ENCODE measurements at regions not wholly inside any gene's neighbourhood (a gene's known extent, or its start where the extent isn't known, plus 50 kb on each side); places are given as distances from the start of the nearest gene placed in this dataset.

DNA sequence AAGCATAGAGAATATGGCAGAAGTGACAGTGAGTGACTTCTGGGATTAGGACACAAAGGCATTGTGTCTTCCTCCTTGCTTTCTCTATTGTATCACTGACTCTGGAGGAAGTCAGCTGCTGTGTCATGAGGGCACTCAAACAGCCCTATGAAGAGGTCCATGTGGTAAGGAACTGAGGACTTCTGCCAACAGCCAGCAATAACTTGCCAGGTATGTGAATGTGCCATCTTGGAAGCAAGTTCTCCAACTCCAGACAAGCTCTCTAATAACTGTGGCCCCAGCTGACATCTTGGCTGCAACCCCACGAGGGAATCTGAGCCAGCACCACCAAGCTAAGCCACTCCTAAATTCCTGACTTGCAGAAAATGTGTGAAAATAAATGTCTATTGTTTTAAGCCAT, 83.6 kb upstream of the ZBED5 start:
- Histone ChIP-seq H3K4me1 (ENCODE audit: control insufficient read depth in 2 of 2, insufficient read depth in 2 of 2, low read length in 2 of 2) (no peaks in the 10 kb centered on the region), H3K27me3 (ENCODE audit: control insufficient read depth in 2 of 2, insufficient read depth in 1 of 2, low read length in 1 of 2) (no peaks in the 10 kb centered on the region), H3K9me3 (ENCODE audit: control insufficient read depth in 2 of 2, insufficient read depth in 1 of 2, low read length in 1 of 2) (no peaks in the 10 kb centered on the region), H3K27ac (ENCODE audit: low read depth in 1 of 2, low read length in 1 of 2) (no peak overlapping the region), H3K36me3 (ENCODE audit: control insufficient read depth in 2 of 2, insufficient read depth in 2 of 2, low read length in 1 of 2) (no peaks in the 10 kb centered on the region), H3K4me3 (ENCODE audit: low read length in 2 of 2) (no peak overlapping the region)
- 90% methylated on average over 1 of the region's 1 CpG for WGBS
- no peak for DNase-seq (ENCODE audit: low read depth in 6 of 9, low spot score in 9 of 9)

DNA sequence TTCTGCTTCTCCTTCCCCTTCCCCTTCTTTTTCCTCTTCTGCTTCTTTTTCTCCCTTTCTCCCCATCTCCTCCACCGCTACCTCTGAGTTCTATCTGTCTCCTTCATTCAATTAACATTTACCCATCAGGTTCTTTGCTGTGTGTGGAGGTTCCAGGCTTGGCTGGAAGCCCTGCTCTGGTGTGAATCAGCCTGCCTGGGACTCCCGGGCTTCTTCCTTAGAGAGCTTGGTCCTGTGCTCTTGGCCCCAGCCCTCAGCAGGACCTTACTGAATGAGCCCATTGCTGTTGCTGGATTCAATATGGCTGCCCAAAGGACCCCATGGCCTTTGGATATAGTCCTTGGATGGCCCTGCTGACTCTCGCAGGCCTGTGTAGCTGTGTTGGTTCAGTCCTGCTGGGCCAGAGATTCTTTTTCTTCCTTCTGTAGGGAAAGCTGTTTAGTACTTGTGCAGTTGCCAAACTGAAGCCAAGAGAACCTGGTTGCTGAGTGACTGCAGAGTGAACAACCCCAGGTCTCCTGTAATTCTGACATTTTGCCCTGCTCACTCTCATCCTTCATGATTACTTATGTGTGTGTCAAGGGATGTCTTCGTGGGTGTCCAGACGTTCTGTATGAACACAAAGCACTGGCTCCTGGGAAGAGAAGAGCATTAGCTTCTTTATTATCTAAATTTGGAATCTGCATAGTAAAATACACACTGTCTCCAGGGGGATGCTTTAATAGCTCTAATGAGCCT, 81.0 kb upstream of the ZBED5 start:
- Histone ChIP-seq H3K27ac (ENCODE audit: low read depth in 1 of 2, low read length in 1 of 2) (no peak overlapping the region), H3K9me3 (ENCODE audit: control insufficient read depth in 2 of 2, insufficient read depth in 1 of 2, low read length in 1 of 2) (no peaks in the 10 kb centered on the region), H3K4me1 (ENCODE audit: control insufficient read depth in 2 of 2, insufficient read depth in 2 of 2, low read length in 2 of 2) (peaks cover 2 to 9% of the 10 kb centered on the region in 2 donors), H3K4me3 (ENCODE audit: low read length in 2 of 2) (no peak overlapping the region), H3K27me3 (ENCODE audit: control insufficient read depth in 2 of 2, insufficient read depth in 1 of 2, low read length in 1 of 2) (peaks cover 0 to 10% of the 10 kb centered on the region in 2 donors), H3K36me3 (ENCODE audit: control insufficient read depth in 2 of 2, insufficient read depth in 2 of 2, low read length in 1 of 2) (no peaks in the 10 kb centered on the region)
- no peak for DNase-seq (ENCODE audit: low read depth in 6 of 9, low spot score in 9 of 9)
- WGBS: 97% methylated on average over 5 of the region's 5 CpGs

DNA sequence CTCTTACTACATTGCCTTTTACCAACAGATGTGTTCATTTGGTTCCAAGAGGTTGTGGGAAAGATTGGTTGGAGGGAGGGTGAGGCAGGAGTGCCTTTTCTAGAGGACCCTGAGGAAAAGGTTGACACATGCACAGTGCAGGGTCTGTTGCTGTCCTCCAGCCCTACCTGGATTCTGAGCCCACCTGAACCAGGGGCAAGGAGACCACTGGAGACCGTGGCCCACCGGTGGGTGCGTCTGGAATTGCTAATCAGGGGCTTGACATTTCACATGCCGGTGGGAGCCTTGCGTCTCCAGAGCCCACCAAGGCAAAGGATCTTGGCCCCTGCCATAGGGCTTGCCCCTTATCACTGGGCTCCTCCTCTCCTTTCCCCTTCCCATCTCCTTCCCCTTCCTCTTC, 80.4 kb upstream of the ZBED5 start:
- no peaks in the 10 kb centered on the region for H3K36me3 ChIP-seq (ENCODE audit: control insufficient read depth in 2 of 2, insufficient read depth in 2 of 2, low read length in 1 of 2)
- H3K4me3 ChIP-seq (ENCODE audit: low read length in 2 of 2): no peak overlapping the region
- peaks cover 3 to 14% of the 10 kb centered on the region in 2 donors for H3K27me3 ChIP-seq (ENCODE audit: control insufficient read depth in 2 of 2, insufficient read depth in 1 of 2, low read length in 1 of 2)
- 98% methylated on average over 5 of the region's 5 CpGs for WGBS
- H3K4me1 ChIP-seq (ENCODE audit: control insufficient read depth in 2 of 2, insufficient read depth in 2 of 2, low read length in 2 of 2): peaks cover 2 to 10% of the 10 kb centered on the region in 2 donors
- H3K9me3 ChIP-seq (ENCODE audit: control insufficient read depth in 2 of 2, insufficient read depth in 1 of 2, low read length in 1 of 2): no peaks in the 10 kb centered on the region
- H3K27ac ChIP-seq (ENCODE audit: low read depth in 1 of 2, low read length in 1 of 2): no peak overlapping the region
- DNase-seq (ENCODE audit: low read depth in 6 of 9, low spot score in 9 of 9): no peak

DNA sequence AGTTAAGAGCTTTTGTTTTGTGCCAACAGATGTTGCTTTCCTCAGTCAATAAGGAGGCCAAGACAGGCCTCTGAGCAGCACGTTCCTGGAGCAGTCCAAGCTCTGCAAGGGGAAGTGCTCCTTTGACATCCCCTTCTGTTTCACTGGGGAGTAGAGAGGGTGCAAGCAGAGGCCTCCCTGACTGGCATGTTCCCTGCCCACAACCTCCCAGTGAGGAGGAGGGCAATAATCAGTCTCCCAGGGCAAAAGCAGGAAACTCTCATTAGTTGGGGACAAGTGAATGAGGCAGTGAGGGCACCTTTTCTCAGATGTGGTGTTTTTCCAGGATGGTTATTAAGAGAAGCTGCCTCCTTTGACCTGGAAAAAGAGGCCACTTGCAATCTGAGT, 79.5 kb upstream of the ZBED5 start:
- H3K27ac ChIP-seq (ENCODE audit: low read depth in 1 of 2, low read length in 1 of 2): no peak overlapping the region
- WGBS: 57% methylated on average over 1 of the region's 1 CpG

DNA sequence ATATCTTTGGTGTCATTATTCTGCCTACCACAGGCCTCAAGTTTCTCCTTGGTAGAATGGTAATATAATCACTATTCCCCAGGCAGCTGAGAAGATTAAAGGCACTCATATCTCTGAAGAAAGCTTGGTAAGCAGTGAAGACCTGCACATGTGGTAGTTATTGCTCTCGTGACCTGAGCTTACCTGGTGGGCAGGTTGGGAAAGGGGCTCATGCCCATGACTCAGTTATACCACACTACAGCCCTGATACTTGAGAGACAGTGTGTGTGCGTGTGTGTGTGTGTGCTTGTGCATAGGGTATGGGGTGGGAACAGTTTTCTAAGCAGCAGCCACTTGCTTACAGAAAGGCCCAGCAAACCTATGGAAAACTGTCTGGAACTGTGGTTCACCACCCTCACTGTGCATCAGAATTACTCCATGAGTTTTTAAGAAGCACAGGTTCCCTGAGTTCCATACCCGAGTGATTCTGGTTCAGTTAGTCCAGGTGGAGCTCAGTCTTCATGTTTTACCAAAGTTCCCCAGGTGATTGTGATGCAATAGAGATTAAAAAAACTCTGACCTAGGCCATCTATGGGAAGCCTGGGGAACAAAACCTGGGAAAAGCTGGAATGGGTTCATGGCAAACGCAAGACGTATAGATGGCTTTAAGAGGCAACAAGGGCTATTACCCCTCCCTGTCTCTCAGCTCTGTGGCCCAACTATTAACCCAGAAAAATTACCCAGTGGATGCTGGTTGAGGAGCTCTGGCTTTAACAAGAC, 79.0 kb upstream of the ZBED5 start:
- DNase-seq (ENCODE audit: low read depth in 6 of 9, low spot score in 9 of 9): no peak
- 96% methylated on average over 5 of the region's 5 CpGs for WGBS
- Histone ChIP-seq H3K27ac (ENCODE audit: low read depth in 1 of 2, low read length in 1 of 2) (no peak overlapping the region), H3K27me3 (ENCODE audit: control insufficient read depth in 2 of 2, insufficient read depth in 1 of 2, low read length in 1 of 2) (peaks cover 15 to 28% of the 10 kb centered on the region in 2 donors), H3K4me3 (ENCODE audit: low read length in 2 of 2) (no peak overlapping the region), H3K36me3 (ENCODE audit: control insufficient read depth in 2 of 2, insufficient read depth in 2 of 2, low read length in 1 of 2) (no peaks in the 10 kb centered on the region), H3K9me3 (ENCODE audit: control insufficient read depth in 2 of 2, insufficient read depth in 1 of 2, low read length in 1 of 2) (no peaks in the 10 kb centered on the region), H3K4me1 (ENCODE audit: control insufficient read depth in 2 of 2, insufficient read depth in 2 of 2, low read length in 2 of 2) (peaks cover 2 to 10% of the 10 kb centered on the region in 2 donors)

More for the DNA sequence above, 79.5 kb upstream of the ZBED5 start:
- peaks cover 2 to 10% of the 10 kb centered on the region in 2 donors for H3K4me1 ChIP-seq (ENCODE audit: control insufficient read depth in 2 of 2, insufficient read depth in 2 of 2, low read length in 2 of 2)
- no peaks in the 10 kb centered on the region for H3K9me3 ChIP-seq (ENCODE audit: control insufficient read depth in 2 of 2, insufficient read depth in 1 of 2, low read length in 1 of 2)
- no peaks in the 10 kb centered on the region for H3K36me3 ChIP-seq (ENCODE audit: control insufficient read depth in 2 of 2, insufficient read depth in 2 of 2, low read length in 1 of 2)
- H3K4me3 ChIP-seq (ENCODE audit: low read length in 2 of 2): no peak overlapping the region
- no peak for DNase-seq (ENCODE audit: low read depth in 6 of 9, low spot score in 9 of 9)
- H3K27me3 ChIP-seq (ENCODE audit: control insufficient read depth in 2 of 2, insufficient read depth in 1 of 2, low read length in 1 of 2): peaks cover 12 to 23% of the 10 kb centered on the region in 2 donors

DNA sequence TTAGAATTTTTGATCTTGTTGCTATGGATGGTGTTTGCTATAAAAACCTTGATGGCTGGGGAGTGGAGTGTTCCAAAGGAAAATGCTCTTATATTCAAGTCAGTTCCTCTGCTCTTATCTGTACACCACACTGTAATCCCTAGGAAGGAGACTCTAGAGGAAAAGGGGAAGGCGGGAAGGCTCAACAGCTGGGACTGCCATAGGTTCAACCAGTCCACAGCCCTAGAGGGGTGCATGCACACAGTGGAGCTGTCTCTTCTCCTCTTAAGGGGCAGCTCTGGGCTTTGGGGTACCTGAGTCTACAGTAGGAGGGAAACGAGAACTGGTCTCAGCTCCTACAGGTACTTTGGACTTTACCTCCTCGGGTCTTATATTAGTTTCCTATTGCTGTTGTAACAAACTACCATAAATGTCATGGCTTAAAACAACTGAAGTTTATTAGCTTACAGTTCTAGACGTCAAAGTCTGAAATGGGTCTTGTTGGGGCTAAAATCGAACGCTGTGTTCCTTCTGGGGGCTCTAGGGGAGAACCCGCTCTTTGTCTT, 77.2 kb upstream of the ZBED5 start:
- no peaks in the 10 kb centered on the region for H3K36me3 ChIP-seq (ENCODE audit: control insufficient read depth in 2 of 2, insufficient read depth in 2 of 2, low read length in 1 of 2)
- no peaks in the 10 kb centered on the region for H3K9me3 ChIP-seq (ENCODE audit: control insufficient read depth in 2 of 2, insufficient read depth in 1 of 2, low read length in 1 of 2)
- 97% methylated on average over 7 of the region's 7 CpGs for WGBS
- peaks cover 9 to 14% of the 10 kb centered on the region in 2 donors for H3K4me1 ChIP-seq (ENCODE audit: control insufficient read depth in 2 of 2, insufficient read depth in 2 of 2, low read length in 2 of 2)
- H3K4me3 ChIP-seq (ENCODE audit: low read length in 2 of 2): no peak overlapping the region
- H3K27ac ChIP-seq (ENCODE audit: low read depth in 1 of 2, low read length in 1 of 2): no peak overlapping the region
- DNase-seq (ENCODE audit: low read depth in 6 of 9, low spot score in 9 of 9): no peak
- peaks cover 29 to 46% of the 10 kb centered on the region in 2 donors for H3K27me3 ChIP-seq (ENCODE audit: control insufficient read depth in 2 of 2, insufficient read depth in 1 of 2, low read length in 1 of 2)

DNA sequence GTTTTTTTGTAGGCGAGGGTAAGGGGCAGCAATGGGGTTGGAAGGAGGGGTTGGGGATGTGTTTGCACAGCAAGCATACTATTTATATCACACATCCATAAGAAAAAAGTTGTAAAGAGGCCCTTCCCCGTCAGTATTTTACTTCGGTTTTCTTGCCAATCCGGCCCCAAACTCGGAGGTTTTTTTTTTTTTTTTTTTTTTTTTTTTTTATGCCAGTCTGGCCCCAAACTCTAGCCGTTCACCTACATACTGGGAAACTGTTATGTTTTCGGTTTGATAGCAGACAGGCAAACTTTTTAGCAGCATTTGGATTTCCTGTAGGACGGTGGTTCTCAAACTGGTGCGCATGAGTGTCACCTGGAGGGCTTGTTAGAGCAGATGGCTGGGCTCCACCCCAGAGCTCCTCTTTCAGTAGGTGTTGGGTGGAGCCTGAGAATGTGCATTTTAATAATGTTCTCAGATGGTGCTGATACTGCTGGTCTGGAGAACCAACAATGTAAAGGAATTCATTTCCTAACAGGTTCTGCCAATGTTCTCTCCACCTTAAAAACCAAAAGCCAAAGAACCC, 76.5 kb upstream of the ZBED5 start:
- Histone ChIP-seq H3K4me3 (ENCODE audit: low read length in 2 of 2) (peak overlapping the region; percentile 39 to 56), H3K36me3 (ENCODE audit: control insufficient read depth in 2 of 2, insufficient read depth in 2 of 2, low read length in 1 of 2) (no peaks in the 10 kb centered on the region), H3K9me3 (ENCODE audit: control insufficient read depth in 2 of 2, insufficient read depth in 1 of 2, low read length in 1 of 2) (no peaks in the 10 kb centered on the region), H3K27me3 (ENCODE audit: control insufficient read depth in 2 of 2, insufficient read depth in 1 of 2, low read length in 1 of 2) (peaks cover 34 to 53% of the 10 kb centered on the region in 2 donors), H3K4me1 (ENCODE audit: control insufficient read depth in 2 of 2, insufficient read depth in 2 of 2, low read length in 2 of 2) (peaks cover 9 to 14% of the 10 kb centered on the region in 2 donors), H3K27ac (ENCODE audit: low read depth in 1 of 2, low read length in 1 of 2) (no peak overlapping the region)
- peak in 6 of 9 donors; percentile 13 to 65 (median 40) for DNase-seq (ENCODE audit: low read depth in 6 of 9, low spot score in 9 of 9)
- WGBS: 1% methylated on average over 9 of the region's 9 CpGs

DNA sequence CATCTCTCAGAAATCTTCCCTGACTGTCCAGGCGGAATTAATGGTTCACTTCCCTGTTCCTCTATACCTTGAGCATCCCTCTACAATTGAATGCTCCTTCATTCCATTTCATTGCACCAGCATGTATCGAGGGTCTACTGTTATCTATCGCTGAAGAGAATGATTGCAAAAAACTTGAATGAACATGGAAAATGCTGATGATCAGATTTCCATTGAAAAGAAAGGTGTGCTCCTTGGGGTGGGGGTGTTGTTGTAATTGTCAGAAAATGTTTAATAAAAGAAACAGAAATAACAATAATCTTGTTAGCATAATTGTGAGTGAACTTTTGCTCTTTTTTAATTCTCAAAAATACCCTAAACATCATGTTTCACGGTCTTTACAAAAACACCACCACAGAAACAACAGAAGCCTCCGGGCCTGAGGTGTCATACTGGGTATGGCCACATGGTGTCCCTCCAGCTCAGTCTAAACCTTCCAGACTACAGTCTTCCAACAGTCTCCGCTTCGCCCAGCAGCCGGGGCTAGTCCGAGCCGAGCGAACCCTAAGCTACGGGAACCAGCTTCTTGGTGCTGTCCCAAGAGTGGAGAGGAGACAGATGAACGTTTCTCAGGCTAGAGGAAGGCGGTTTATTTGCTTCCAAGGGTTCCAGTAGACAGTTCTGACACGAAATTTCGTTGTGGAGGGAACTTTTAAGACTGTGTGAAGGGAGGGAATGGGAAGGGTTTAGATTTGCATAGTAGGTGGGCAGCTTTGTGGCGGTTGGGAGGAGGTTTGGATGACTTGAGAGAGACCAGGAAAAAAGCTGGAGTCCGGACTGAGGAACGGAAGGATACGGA, 75.8 kb upstream of the ZBED5 start:
- peak overlapping the region in 1 of 2 donors; percentile 52 for H3K27ac ChIP-seq (ENCODE audit: low read depth in 1 of 2, low read length in 1 of 2)
- H3K4me1 ChIP-seq (ENCODE audit: control insufficient read depth in 2 of 2, insufficient read depth in 2 of 2, low read length in 2 of 2): peaks cover 9 to 14% of the 10 kb centered on the region in 2 donors
- H3K36me3 ChIP-seq (ENCODE audit: control insufficient read depth in 2 of 2, insufficient read depth in 2 of 2, low read length in 1 of 2): no peaks in the 10 kb centered on the region
- H3K4me3 ChIP-seq (ENCODE audit: low read length in 2 of 2): peak overlapping the region; percentile 39 to 56
- 8% methylated on average over 20 of the region's 20 CpGs for WGBS
- peaks cover 34 to 60% of the 10 kb centered on the region in 2 donors for H3K27me3 ChIP-seq (ENCODE audit: control insufficient read depth in 2 of 2, insufficient read depth in 1 of 2, low read length in 1 of 2)
- H3K9me3 ChIP-seq (ENCODE audit: control insufficient read depth in 2 of 2, insufficient read depth in 1 of 2, low read length in 1 of 2): no peaks in the 10 kb centered on the region
- peak; percentile 57 to 88 (median 73) for DNase-seq (ENCODE audit: low read depth in 6 of 9, low spot score in 9 of 9)

Data from thymus (tissue), 11 donors.